HG03139 (cell line): ENCODE measurements at regions not wholly inside any gene's neighbourhood (a gene's known extent, or its start where the extent isn't known, plus 50 kb on each side); places are given as distances from the start of the nearest gene placed in this dataset.

Source experiments
- ATAC-seq: cut with Tn5 transposase; IDR thresholded peaks from one replicate; pipeline ENCODE4 v1.9.1; 2021; ENCODE audit not compliant: unreplicated experiment

- no peak for ATAC-seq
Observed at GRCh38 chr2:128820452-128820851, 501.8 kb upstream of the HS6ST1 start.

- no peak for ATAC-seq
Observed at GRCh38 chr2:128821010-128821409, 502.3 kb upstream of the HS6ST1 start.

GRCh38 chr2:128832946-128833663 is 514.4 kb upstream of the HS6ST1 start:
- ATAC-seq = no peak

- ATAC-seq = no peak
Observed at GRCh38 chr2:128833664-128834027, 515.0 kb upstream of the HS6ST1 start.

- no peak for ATAC-seq
Observed at GRCh38 chr2:128834207-128834879, 515.7 kb upstream of the HS6ST1 start.

GRCh38 chr2:128834880-128835252 is 516.2 kb upstream of the HS6ST1 start:
- no peak for ATAC-seq

- ATAC-seq = no peak
Observed at GRCh38 chr2:128835342-128835855, 516.7 kb upstream of the HS6ST1 start.

GRCh38 chr2:128835974-128836373 is 517.3 kb upstream of the HS6ST1 start:
- ATAC-seq = no peak

GRCh38 chr2:128836559-128837100 is 518.0 kb upstream of the HS6ST1 start:
- ATAC-seq = no peak

- ATAC-seq = no peak
Observed at GRCh38 chr2:128838244-128838643, 519.6 kb upstream of the HS6ST1 start.

- no peak for ATAC-seq
Observed at GRCh38 chr2:128841803-128842202, 523.1 kb upstream of the HS6ST1 start.

- ATAC-seq = no peak
Observed at GRCh38 chr2:128867311-128867710, 548.6 kb upstream of the HS6ST1 start.

- ATAC-seq = no peak
Observed at GRCh38 chr2:128867936-128868636, 549.4 kb upstream of the HS6ST1 start.

- no peak for ATAC-seq
Observed at GRCh38 chr2:128868686-128869551, 550.3 kb upstream of the HS6ST1 start.

GRCh38 chr2:128874608-128875007 is 555.9 kb upstream of the HS6ST1 start:
- no peak for ATAC-seq

GRCh38 chr2:128876986-128877983 is 558.6 kb upstream of the HS6ST1 start:
- ATAC-seq = no peak

- no peak for ATAC-seq
Observed at GRCh38 chr2:128879161-128879560, 560.5 kb upstream of the HS6ST1 start.

GRCh38 chr2:128894896-128895295 is 576.2 kb upstream of the HS6ST1 start:
- ATAC-seq = no peak

GRCh38 chr2:128901572-128902391 is 583.1 kb upstream of the HS6ST1 start:
- no peak for ATAC-seq
